H1 (cell line): ENCODE measurements at regions not wholly inside any gene's neighbourhood (a gene's known extent, or its start where the extent isn't known, plus 50 kb on each side); places are given as distances from the start of the nearest gene placed in this dataset.

Source experiments
- CEBPB ChIP-seq: IDR thresholded peaks from 2 replicates; pipeline ENCODE4 v1.6.1; 2012; ENCODE audit warnings: low read depth, low read length
- EZH2 ChIP-seq: fragments of 200-600 bp; sonication (generic); IDR thresholded peaks from 2 replicates; pipeline ENCODE4 v1.7.1; 2012; ENCODE audit warnings: low read depth, mild to moderate bottlenecking, moderate library complexity, low read length, inconsistent platforms; ENCODE audit not compliant: severe bottlenecking
- FOSL1 ChIP-seq: IDR thresholded peaks from 2 replicates; pipeline ENCODE4 v1.6.1; 2011; ENCODE audit warnings: mild to moderate bottlenecking, low read depth, low read length, moderate library complexity; ENCODE audit not compliant: insufficient read depth
- POLR2A ChIP-seq, 2 experiments: IDR thresholded peaks; 1 replicate in 1 of 2; 2 replicates in 1 of 2; pipeline ENCODE4 v1.6.1; 2011; ENCODE audit warnings: low read depth in 2 of 2, low read length in 2 of 2, mild to moderate bottlenecking in 2 of 2; ENCODE audit errors: control extremely low read depth in 1 of 2
- RAD21 ChIP-seq, 2 experiments: IDR thresholded peaks in 1 of 2; conservative IDR thresholded peaks in 1 of 2; 2 replicates each; pipeline ENCODE4 v1.6.1; 2011; ENCODE audit warnings: low read depth in 2 of 2, low read length in 2 of 2, improper control_type of control experiment in 1 of 2, inconsistent platforms in 1 of 2, mild to moderate bottlenecking in 1 of 2, moderate library complexity in 1 of 2
- TF ChIP-seq, protein P1 (sequence below): fragments of 300-600 bp; sonication (generic); IDR thresholded peaks from 2 replicates; pipeline ENCODE4 v1.7.1; 2012; ENCODE audit warnings: low read length, moderate library complexity, mild to moderate bottlenecking, inconsistent platforms; ENCODE audit not compliant: insufficient replicate concordance

DNA sequence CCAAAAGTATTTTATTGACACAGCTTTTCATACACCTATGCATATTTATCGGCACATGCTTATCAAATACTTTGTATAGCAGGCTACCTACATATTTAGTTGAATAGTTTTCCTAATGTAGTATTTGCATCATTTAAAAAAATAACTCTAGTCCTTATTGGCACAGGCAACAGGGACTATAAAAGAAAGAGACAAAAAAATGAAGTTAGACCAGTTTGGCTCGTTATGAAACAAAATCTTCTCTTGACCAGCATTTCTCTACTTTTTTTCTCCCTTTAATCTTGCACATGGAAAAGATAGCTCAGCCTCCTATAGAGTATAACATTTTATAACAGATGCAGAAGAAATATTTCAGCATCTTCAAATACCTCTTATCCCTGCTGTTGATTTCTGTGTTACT is 794.8 kb upstream of the MIR17HG start (continued):
- TF ChIP-seq, protein P1, sequence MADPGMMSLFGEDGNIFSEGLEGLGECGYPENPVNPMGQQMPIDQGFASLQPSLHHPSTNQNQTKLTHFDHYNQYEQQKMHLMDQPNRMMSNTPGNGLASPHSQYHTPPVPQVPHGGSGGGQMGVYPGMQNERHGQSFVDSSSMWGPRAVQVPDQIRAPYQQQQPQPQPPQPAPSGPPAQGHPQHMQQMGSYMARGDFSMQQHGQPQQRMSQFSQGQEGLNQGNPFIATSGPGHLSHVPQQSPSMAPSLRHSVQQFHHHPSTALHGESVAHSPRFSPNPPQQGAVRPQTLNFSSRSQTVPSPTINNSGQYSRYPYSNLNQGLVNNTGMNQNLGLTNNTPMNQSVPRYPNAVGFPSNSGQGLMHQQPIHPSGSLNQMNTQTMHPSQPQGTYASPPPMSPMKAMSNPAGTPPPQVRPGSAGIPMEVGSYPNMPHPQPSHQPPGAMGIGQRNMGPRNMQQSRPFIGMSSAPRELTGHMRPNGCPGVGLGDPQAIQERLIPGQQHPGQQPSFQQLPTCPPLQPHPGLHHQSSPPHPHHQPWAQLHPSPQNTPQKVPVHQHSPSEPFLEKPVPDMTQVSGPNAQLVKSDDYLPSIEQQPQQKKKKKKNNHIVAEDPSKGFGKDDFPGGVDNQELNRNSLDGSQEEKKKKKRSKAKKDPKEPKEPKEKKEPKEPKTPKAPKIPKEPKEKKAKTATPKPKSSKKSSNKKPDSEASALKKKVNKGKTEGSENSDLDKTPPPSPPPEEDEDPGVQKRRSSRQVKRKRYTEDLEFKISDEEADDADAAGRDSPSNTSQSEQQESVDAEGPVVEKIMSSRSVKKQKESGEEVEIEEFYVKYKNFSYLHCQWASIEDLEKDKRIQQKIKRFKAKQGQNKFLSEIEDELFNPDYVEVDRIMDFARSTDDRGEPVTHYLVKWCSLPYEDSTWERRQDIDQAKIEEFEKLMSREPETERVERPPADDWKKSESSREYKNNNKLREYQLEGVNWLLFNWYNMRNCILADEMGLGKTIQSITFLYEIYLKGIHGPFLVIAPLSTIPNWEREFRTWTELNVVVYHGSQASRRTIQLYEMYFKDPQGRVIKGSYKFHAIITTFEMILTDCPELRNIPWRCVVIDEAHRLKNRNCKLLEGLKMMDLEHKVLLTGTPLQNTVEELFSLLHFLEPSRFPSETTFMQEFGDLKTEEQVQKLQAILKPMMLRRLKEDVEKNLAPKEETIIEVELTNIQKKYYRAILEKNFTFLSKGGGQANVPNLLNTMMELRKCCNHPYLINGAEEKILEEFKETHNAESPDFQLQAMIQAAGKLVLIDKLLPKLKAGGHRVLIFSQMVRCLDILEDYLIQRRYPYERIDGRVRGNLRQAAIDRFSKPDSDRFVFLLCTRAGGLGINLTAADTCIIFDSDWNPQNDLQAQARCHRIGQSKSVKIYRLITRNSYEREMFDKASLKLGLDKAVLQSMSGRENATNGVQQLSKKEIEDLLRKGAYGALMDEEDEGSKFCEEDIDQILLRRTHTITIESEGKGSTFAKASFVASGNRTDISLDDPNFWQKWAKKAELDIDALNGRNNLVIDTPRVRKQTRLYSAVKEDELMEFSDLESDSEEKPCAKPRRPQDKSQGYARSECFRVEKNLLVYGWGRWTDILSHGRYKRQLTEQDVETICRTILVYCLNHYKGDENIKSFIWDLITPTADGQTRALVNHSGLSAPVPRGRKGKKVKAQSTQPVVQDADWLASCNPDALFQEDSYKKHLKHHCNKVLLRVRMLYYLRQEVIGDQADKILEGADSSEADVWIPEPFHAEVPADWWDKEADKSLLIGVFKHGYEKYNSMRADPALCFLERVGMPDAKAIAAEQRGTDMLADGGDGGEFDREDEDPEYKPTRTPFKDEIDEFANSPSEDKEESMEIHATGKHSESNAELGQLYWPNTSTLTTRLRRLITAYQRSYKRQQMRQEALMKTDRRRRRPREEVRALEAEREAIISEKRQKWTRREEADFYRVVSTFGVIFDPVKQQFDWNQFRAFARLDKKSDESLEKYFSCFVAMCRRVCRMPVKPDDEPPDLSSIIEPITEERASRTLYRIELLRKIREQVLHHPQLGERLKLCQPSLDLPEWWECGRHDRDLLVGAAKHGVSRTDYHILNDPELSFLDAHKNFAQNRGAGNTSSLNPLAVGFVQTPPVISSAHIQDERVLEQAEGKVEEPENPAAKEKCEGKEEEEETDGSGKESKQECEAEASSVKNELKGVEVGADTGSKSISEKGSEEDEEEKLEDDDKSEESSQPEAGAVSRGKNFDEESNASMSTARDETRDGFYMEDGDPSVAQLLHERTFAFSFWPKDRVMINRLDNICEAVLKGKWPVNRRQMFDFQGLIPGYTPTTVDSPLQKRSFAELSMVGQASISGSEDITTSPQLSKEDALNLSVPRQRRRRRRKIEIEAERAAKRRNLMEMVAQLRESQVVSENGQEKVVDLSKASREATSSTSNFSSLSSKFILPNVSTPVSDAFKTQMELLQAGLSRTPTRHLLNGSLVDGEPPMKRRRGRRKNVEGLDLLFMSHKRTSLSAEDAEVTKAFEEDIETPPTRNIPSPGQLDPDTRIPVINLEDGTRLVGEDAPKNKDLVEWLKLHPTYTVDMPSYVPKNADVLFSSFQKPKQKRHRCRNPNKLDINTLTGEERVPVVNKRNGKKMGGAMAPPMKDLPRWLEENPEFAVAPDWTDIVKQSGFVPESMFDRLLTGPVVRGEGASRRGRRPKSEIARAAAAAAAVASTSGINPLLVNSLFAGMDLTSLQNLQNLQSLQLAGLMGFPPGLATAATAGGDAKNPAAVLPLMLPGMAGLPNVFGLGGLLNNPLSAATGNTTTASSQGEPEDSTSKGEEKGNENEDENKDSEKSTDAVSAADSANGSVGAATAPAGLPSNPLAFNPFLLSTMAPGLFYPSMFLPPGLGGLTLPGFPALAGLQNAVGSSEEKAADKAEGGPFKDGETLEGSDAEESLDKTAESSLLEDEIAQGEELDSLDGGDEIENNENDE, result no peak
- TF ChIP-seq FOSL1 (no peak), POLR2A (IDR thresholded peaks at IDR 0.05; ENCODE audit: control extremely low read depth in 1 of 2, low read depth in 2 of 2, low read length in 2 of 2) (no peak), CEBPB (no peak), RAD21 (IDR thresholded peaks at IDR 0.05 in 1 of 2, conservative IDR thresholded peaks at IDR 0.05 in 1 of 2; ENCODE audit: low read depth in 2 of 2, low read length in 2 of 2) (no peak), EZH2 (no peak)
